ENCODE measurements at regions not wholly inside any gene's neighbourhood (a gene's known extent, or its start where the extent isn't known, plus 50 kb on each side); places are given as distances from the start of the nearest gene placed in this dataset.

DNA sequence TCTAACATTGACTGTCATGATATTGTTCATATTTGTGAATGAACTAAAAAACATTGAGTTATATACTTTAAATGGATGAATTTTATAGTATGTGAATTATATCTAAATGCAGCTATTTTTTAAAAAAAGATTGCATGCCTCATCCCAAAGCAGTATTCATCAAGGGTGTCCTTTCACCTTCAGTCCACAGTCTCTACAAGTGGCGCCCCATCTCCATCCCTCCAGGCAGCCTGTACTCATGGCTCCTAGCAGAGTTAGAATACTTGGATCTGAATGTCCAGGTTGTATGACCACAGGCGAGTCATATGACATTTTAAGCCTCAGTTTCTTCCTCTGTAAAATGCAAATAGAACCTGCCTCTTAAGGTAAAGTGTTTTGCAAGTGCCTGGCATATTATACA lies 69.8 kb downstream of the TMEM100 start:
- Histone ChIP-seq H3K4me1 (peaks cover 0 to 8% (median 0%) of the 10 kb centered on the region in 6 donors), H3K9me3 (no peaks in the 10 kb centered on the region), H3K27me3 (replicated peaks in 1 of 7) (no peaks in the 10 kb centered on the region), H3K4me3 (no peak overlapping the region), H3K36me3 (no peaks in the 10 kb centered on the region), H3K27ac (no peak overlapping the region)
- DNase-seq = no peak
- WGBS, 5 donors = 63 to 96% (median 94%) methylated on average over 2 of the region's 2 CpGs
- intact Hi-C loops (cut with DNase I; ENCODE audit: low total_unique reads) = no loop called here
- TF ChIP-seq POLR2AphosphoS5 (IDR thresholded peaks at IDR 0.05) (no peak), POLR2A (IDR thresholded peaks at IDR 0.05) (no peak)
- TF ChIP-seq, protein P1, sequence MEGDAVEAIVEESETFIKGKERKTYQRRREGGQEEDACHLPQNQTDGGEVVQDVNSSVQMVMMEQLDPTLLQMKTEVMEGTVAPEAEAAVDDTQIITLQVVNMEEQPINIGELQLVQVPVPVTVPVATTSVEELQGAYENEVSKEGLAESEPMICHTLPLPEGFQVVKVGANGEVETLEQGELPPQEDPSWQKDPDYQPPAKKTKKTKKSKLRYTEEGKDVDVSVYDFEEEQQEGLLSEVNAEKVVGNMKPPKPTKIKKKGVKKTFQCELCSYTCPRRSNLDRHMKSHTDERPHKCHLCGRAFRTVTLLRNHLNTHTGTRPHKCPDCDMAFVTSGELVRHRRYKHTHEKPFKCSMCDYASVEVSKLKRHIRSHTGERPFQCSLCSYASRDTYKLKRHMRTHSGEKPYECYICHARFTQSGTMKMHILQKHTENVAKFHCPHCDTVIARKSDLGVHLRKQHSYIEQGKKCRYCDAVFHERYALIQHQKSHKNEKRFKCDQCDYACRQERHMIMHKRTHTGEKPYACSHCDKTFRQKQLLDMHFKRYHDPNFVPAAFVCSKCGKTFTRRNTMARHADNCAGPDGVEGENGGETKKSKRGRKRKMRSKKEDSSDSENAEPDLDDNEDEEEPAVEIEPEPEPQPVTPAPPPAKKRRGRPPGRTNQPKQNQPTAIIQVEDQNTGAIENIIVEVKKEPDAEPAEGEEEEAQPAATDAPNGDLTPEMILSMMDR (IDR thresholded peaks at IDR 0.05 in 8 of 11, conservative IDR thresholded peaks at IDR 0.05 in 3 of 11) = no peak

DNA sequence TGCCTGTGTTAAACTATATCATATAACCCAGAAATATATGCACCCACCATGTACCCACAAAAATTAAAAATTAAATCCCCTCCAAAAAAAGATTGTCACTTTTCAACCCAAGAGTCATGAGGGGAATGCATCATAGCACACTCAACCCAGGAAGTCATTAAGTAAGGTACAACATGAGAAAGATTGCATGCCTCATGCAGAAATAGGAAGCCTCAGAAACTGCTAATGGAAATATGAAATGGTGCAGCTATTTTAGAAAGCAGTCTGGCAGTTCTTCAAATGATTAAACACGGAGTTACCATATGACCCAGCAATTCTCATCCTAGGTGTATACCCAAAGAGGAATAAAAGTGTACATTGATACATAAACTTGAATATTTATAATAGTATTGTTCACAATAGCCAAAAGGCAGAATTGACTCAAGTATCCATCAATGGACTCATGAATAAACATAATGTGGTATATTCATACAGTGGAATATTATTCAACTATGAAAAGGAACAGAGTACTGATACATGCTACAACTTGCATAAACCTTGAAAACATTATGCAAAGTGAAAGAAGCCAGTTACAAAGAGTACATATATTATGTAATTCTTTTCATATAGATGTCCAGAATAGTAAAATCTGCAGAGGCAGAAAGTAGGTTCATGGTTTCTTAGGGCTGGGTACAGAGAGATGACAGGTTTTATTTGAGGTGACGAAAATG lies 70.4 kb downstream of the TMEM100 start:
- TF ChIP-seq, protein P1 (IDR thresholded peaks at IDR 0.05 in 8 of 11, conservative IDR thresholded peaks at IDR 0.05 in 3 of 11) = no peak
- no peak for TF ChIP-seq POLR2AphosphoS5 (IDR thresholded peaks at IDR 0.05)
- TF ChIP-seq POLR2A (IDR thresholded peaks at IDR 0.05) = no peak
- peaks cover 0 to 8% (median 0%) of the 10 kb centered on the region in 6 donors for H3K4me1 ChIP-seq
- intact Hi-C loops (cut with DNase I; ENCODE audit: low total_unique reads) = no loop called here
- H3K9me3 ChIP-seq = no peaks in the 10 kb centered on the region
- H3K27ac ChIP-seq = no peak overlapping the region
- 42 to 85% (median 69%) methylated on average over 2 of the region's 2 CpGs for WGBS, 5 donors
- DNase-seq = no peak
- H3K4me3 ChIP-seq = no peak overlapping the region
- H3K36me3 ChIP-seq = no peaks in the 10 kb centered on the region
- H3K27me3 ChIP-seq (replicated peaks in 1 of 7) = no peaks in the 10 kb centered on the region

DNA sequence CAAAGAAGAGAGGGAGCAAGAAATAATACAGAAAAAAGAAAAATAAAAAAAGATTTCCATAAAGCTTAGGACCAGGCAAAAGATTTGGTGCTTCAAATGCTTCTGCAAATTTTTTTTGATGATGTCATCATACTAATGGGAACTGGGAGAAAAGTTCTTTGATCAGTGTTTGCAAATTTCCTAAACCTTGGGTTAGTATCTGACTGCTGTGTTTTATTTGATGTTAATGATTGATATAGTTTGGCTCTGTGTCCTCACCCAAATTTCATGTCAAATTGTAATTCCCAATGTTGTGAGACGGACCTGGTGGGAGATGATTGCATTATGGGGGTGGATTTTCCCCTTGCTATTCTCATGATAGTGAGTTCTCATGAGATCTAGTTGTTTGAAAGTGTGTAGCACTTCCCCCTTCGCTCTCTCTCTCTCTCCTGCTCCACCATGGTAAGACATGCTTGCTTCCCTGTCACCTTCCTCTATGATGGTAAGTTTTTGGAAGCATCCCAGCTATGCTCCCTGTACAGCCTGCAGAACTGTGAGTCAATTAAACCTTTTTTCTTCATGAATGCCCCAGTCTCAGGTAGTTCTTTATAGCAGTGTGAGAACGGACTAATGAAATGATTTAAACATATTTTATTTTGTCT lies 72.6 kb downstream of the TMEM100 start:
- intact Hi-C loops (cut with DNase I; ENCODE audit: low total_unique reads) = loop anchor here (10.0 kb wide), 1 partner anchor 125 kb away; no protein-coding TSS in a partner anchor
- Histone ChIP-seq H3K4me1 (peaks cover 0 to 5% (median 0%) of the 10 kb centered on the region in 6 donors), H3K36me3 (no peaks in the 10 kb centered on the region), H3K27me3 (replicated peaks in 1 of 7) (no peaks in the 10 kb centered on the region), H3K9me3 (no peaks in the 10 kb centered on the region), H3K27ac (no peak overlapping the region), H3K4me3 (no peak overlapping the region)
- DNase-seq = no peak
- WGBS, 5 donors = 59 to 95% (median 84%) methylated on average over 3 of the region's 3 CpGs
- TF ChIP-seq, protein P1 (IDR thresholded peaks at IDR 0.05 in 8 of 11, conservative IDR thresholded peaks at IDR 0.05 in 3 of 11) = no peak
- TF ChIP-seq POLR2A (IDR thresholded peaks at IDR 0.05) = no peak
- no peak for TF ChIP-seq POLR2AphosphoS5 (IDR thresholded peaks at IDR 0.05)

DNA sequence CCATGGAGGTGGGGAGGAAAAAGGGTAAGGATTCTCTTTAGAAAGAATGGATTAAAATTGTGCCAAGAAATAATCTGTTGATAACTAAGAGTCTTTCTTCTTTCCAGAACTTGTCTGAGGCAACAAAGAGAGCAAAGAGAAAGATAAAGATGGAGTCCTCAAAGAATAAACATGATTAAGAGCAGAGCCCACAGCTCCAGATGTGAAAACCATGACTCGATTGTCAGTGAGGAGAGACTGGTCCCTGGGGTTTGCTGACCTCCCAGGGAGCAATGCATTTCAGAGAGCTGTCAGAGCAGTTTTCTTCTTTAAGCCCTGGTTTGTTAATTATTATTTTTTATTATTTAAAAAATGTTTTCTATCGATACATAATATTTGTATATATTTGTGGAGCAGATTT lies 74.6 kb downstream of the TMEM100 start:
- no peaks in the 10 kb centered on the region for H3K9me3 ChIP-seq
- no peak overlapping the region for H3K27ac ChIP-seq
- intact Hi-C loops (cut with DNase I; ENCODE audit: low total_unique reads) = loop anchor here (10.0 kb wide), 1 partner anchor 123 kb away; no protein-coding TSS in a partner anchor
- DNase-seq = no peak
- no peak overlapping the region for H3K4me3 ChIP-seq
- H3K4me1 ChIP-seq = no peaks in the 10 kb centered on the region
- TF ChIP-seq, protein P1 (IDR thresholded peaks at IDR 0.05 in 8 of 11, conservative IDR thresholded peaks at IDR 0.05 in 3 of 11) = no peak
- TF ChIP-seq POLR2A (IDR thresholded peaks at IDR 0.05) (no peak), POLR2AphosphoS5 (IDR thresholded peaks at IDR 0.05) (no peak)
- peaks cover 0 to 5% (median 0%) of the 10 kb centered on the region in 7 donors for H3K27me3 ChIP-seq (replicated peaks in 1 of 7)
- H3K36me3 ChIP-seq = no peaks in the 10 kb centered on the region
- 76 to 90% (median 80%) methylated on average over 2 of the region's 2 CpGs for WGBS, 5 donors

Measured in spleen (tissue), 11 donors.